GM13977 (cell line): ENCODE measurements at regions not wholly inside any gene's neighbourhood (a gene's known extent, or its start where the extent isn't known, plus 50 kb on each side); places are given as distances from the start of the nearest gene placed in this dataset.

Source experiments
- DNase-seq: peaks from one replicate; pipeline ENCODE4 v3.0.0; 2012; ENCODE audit warnings: low spot score
- CTCF ChIP-seq: IDR thresholded peaks from 2 replicates; pipeline ENCODE4 v1.5.1; 2012; ENCODE audit warnings: mild to moderate bottlenecking, control low read depth; ENCODE audit not compliant: insufficient read depth; ENCODE audit errors: extremely low read depth, missing control alignments
- in situ Hi-C: fragments of 300-500 bp; cut with MboI; formaldehyde crosslinking; loops from one replicate; pipeline ENCODE4 v1.12.0; 2022; ENCODE audit warnings: low sequenced_read_pairs, low pct_unique_long_range_greater_than_20kb, mixed read lengths, inconsistent platforms; ENCODE audit not compliant: unreplicated experiment

- no peak for TF ChIP-seq CTCF
- in situ Hi-C loops: no loop called here
- no peak for DNase-seq
Measured at GRCh38 chr4:182169572-182169971, 73.6 kb upstream of the TENM3 start.

DNA sequence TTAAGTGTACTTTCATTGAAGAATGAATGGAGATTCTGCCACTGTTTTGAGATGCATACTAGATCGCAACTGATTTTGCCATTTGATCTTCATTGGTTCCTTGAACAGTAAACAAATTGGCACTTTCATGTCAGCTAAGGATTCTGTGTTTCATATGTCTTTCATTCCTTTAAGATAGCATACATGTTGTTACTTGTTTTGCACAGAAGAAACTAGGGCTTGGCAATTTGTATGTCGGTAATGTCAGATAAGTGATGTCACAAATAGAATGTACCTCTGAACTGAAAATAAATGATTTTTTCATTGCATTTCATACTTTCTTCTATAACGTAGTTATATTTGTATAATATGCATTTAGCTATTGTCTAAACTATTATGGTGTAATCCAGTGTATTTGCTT, 73.2 kb upstream of the TENM3 start:
- TF ChIP-seq CTCF: no peak
- in situ Hi-C loops: no loop called here
- DNase-seq: no peak

- DNase-seq: no peak
- TF ChIP-seq CTCF: no peak
- in situ Hi-C loops: no loop called here
Measured at GRCh38 chr4:182170417-182170935, 72.7 kb upstream of the TENM3 start.

GRCh38 chr4:182174979-182175378, 68.2 kb upstream of the TENM3 start:
- DNase-seq: no peak
- in situ Hi-C loops: no loop called here
- TF ChIP-seq CTCF: no peak

GRCh38 chr4:182175788-182176519, 67.2 kb upstream of the TENM3 start:
- in situ Hi-C loops: no loop called here
- DNase-seq: no peak
- no peak for TF ChIP-seq CTCF

DNA sequence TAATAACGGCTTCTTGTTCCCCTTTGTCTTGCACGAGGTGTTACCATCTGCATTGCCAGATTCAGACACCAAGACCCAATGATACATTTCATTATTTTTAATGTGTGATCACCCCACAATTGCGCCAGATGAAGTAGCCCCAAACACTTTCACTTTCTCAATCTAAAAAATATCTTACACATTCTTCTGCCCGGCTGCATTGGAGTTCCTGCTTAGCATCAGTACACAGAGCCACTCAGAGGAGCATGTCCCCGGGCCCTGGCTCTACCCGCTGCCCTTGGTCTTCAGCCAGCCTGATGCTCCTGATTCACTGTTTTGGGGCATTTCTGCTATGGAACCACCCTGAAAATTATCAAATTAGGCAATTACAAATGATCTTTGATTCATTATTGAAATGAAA, 66.0 kb upstream of the TENM3 start:
- in situ Hi-C loops: no loop called here
- no peak for DNase-seq
- no peak for TF ChIP-seq CTCF
